Activated T-helper 17 cell treated with anti-CD3 and anti-CD28 coated beads, Interleukin-2, amount 50 U/mL, for 72 hours (primary cell): ENCODE measurements at regions not wholly inside any gene's neighbourhood (a gene's known extent, or its start where the extent isn't known, plus 50 kb on each side); places are given as distances from the start of the nearest gene placed in this dataset.

Experiments
- ATAC-seq: fragments of 150-1000 bp; cut with Tn5 transposase; replicated peaks from 2 replicates; pipeline ENCODE4 v1.10.0; 2021; ENCODE audit warnings: mild to moderate bottlenecking, moderate library complexity
- H3K27ac Mint-ChIP-seq: one replicate; pipeline ENCODE4 v1.8.0; 2022; ENCODE audit warnings: mixed read lengths
- H3K27me3 Mint-ChIP-seq: one replicate; pipeline ENCODE4 v1.8.0; 2022; ENCODE audit warnings: mixed read lengths
- H3K36me3 Mint-ChIP-seq: one replicate; pipeline ENCODE4 v1.8.0; 2022; ENCODE audit warnings: low read depth, mild to moderate bottlenecking, mixed read lengths
- H3K4me1 Mint-ChIP-seq: one replicate; pipeline ENCODE4 v1.8.0; 2022; ENCODE audit warnings: mixed read lengths
- H3K4me3 Mint-ChIP-seq: one replicate; pipeline ENCODE4 v1.8.0; 2022; ENCODE audit warnings: mild to moderate bottlenecking, mixed read lengths
- H3K9me3 Mint-ChIP-seq: one replicate; pipeline ENCODE4 v1.8.0; 2022; ENCODE audit warnings: mixed read lengths

DNA sequence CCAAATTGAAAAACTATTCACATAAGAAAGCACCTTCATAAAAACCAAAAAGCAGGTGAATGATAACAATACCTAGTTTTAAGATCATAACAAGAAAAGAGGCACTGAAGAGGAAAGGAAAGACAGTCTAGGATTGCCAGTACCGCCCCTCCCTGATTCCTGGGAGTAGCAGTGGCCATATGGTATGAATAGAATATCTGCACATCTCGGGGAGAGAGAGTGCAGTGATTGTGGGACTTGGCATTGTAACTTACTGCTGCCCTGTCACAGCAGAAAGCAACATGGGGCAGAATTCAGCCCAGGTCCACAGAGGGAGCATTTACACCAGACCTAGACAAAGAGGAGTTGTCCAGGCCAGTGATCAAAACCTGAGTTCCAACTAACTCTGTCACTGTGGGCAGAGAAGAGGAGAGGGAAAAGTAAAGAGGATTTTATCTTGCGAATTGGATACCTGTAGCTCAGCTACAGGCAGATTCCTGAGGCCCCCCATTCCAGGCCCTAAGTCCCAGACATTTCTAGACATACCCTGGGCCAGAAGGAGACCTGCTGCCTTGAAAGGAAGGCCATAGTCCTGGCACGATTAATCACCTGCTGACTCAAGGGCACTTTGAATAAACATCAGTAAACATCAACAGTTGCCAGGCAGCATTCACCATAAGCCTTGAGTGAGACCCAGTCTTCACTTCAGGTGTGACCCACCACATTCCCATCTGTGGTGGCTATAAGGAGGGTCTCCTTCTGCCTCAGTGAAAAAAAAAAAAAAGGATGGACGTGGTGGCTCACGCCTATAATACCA is 397.5 kb downstream of the TGFB2 start:
- H3K4me3 Mint-ChIP-seq = no peak overlapping the region
- H3K9me3 Mint-ChIP-seq = peaks cover 7% of the 10 kb centered on the region
- no peaks in the 10 kb centered on the region for H3K4me1 Mint-ChIP-seq
- ATAC-seq = no peak
- H3K36me3 Mint-ChIP-seq = no peaks in the 10 kb centered on the region
- no peak overlapping the region for H3K27ac Mint-ChIP-seq
- no peaks in the 10 kb centered on the region for H3K27me3 Mint-ChIP-seq

DNA sequence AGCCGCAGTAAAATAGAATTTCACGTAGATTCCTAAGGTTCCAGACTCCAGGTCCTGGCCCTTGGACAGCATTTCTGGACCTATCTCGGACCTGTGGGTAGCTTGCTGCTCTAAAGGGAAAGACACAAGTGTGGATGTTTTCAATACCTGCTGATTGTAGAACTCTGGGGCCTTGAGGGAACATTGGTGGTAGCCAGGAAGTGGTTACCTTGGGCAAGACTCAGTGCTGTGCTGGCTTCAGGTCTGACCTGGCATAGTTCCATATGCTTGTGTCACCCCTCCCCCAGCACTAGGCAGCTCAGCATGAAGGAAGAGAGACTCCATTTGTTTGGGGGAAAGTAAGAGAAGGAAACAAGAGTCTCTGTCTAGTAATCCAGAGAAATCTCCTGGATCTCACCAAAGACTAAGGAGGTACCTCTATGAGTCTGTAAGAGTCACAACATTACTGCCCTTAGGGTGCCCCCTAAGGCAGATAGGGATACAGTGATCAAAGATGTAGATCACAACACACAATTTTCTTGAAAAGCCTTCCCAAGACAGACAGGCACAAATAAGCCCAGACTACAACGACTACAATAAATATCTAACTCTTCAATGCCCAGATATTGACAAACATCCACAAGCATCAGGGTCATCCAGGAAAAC is 398.8 kb downstream of the TGFB2 start:
- Mint-ChIP-seq H3K4me3 (no peak overlapping the region), H3K27me3 (no peaks in the 10 kb centered on the region), H3K36me3 (no peaks in the 10 kb centered on the region), H3K4me1 (no peaks in the 10 kb centered on the region), H3K27ac (no peak overlapping the region), H3K9me3 (peaks cover 7% of the 10 kb centered on the region)
- no peak for ATAC-seq

DNA sequence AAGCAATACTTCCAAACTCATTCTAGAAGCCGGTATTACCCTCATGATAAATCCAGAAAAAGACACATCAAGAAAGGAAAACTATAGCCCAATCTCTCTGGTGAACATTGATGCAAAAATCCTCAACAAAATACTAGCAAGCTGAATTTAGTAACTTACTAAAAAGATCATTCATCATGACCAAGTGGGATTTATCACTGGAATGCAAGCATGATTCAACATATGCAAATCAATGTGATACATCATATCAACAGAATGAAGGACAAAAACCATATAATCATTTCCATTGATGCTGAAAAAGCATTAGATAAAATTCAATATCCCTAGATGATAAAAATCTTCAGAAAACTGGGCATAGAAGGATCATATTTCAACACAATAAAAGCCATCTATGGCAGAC is 402.9 kb downstream of the TGFB2 start:
- no peaks in the 10 kb centered on the region for H3K27me3 Mint-ChIP-seq
- no peaks in the 10 kb centered on the region for H3K4me1 Mint-ChIP-seq
- no peak overlapping the region for H3K4me3 Mint-ChIP-seq
- H3K27ac Mint-ChIP-seq = no peak overlapping the region
- no peaks in the 10 kb centered on the region for H3K36me3 Mint-ChIP-seq
- ATAC-seq = no peak
- H3K9me3 Mint-ChIP-seq = peaks cover 4% of the 10 kb centered on the region

DNA sequence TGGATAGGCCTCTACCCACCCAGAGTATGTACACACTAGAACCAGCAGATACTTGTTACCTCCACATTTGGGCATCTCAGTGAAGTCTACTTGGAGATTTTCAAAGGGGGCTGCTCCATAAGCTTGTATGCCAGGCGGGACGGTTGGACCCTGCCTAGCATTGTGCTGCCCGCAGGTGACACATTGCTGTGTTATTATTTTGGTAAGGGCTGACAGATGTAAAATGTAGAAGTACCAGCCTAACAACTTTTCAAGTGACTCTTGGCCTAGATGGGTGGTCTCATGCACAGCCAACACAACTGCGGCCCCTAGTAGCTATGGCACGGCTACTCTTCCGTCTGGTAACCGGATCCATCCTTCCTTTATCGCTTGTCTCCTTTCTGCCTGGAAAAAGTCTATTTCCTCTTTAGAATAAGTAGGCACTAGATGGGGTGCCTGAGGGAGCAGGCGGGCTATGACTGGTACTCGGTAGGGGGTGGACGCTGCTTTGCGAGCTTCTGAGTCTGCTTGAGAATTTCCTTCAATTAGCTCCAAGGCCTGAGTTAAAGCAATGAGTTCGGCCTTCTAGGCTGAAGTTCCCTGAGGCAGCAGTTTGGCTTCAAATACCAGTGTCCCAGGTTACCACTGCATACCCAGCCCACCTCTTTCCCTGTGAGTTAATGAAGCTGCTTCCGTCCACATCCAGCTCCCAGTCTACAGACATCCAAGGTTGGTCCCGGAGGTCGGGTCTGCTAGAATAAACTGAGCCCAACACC is 405.3 kb downstream of the TGFB2 start:
- H3K27ac Mint-ChIP-seq = no peak overlapping the region
- no peaks in the 10 kb centered on the region for H3K36me3 Mint-ChIP-seq
- H3K4me1 Mint-ChIP-seq = no peaks in the 10 kb centered on the region
- no peak for ATAC-seq
- peaks cover 4% of the 10 kb centered on the region for H3K9me3 Mint-ChIP-seq
- no peak overlapping the region for H3K4me3 Mint-ChIP-seq
- H3K27me3 Mint-ChIP-seq = no peaks in the 10 kb centered on the region

DNA sequence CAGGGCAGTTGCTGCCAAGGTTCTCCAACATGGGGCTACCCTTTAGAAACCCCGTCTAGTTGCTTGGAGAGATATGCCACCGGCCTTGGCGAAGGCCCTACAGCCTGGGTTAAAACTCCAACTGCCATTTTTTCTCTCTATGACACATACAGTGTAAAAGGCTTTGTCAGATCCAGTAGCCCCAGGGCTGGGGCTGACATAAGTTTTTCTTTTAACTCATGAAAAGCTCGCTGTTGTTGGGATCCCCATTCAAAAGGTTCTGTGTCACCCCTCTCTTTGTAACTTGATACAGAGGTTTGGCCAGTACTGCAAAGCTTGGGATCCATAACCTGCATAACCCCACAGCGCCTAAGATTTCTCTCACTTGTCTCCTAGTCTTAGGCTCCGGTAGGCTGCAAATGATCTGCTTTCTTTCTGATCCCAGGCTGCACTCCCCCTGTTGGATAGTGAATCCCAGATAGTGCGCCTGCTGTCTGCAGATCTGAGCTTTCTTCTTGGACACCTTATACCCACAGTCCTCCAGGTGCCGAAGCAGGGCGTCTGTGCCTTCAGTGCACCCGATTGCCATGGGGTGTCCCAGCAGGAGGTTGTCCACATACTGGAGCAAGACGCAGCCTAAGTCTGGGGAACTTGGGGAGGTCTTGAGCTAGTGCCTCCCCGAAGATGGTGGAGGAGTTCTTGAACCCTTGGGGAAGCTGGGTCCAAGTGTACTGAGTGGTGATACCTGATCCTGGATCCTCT is 406.2 kb downstream of the TGFB2 start:
- no peak for ATAC-seq
- H3K4me1 Mint-ChIP-seq = no peaks in the 10 kb centered on the region
- H3K36me3 Mint-ChIP-seq = no peaks in the 10 kb centered on the region
- peaks cover 4% of the 10 kb centered on the region for H3K9me3 Mint-ChIP-seq
- H3K27ac Mint-ChIP-seq = no peak overlapping the region
- no peaks in the 10 kb centered on the region for H3K27me3 Mint-ChIP-seq
- H3K4me3 Mint-ChIP-seq = no peak overlapping the region

DNA sequence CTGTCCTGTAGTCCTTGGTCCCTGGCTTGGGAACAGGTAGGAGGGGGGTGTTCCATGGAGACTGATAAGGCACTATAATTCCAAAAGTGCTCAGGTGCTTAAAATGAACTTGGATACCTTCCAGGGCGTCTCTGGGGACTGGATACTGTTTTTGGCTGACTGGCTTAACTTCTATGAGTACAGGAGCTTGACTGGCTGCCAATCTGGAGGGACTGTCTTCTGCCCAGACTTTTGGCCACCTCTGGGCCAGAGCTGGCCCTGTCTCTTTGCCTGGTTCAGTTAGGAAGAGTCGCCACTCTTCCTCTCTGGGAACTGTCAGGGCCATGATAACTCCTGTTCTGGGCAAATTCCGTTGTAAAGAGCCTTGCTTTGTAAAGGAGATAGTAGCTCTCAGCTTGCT is 407.0 kb downstream of the TGFB2 start:
- H3K36me3 Mint-ChIP-seq = no peaks in the 10 kb centered on the region
- peaks cover under 1% of the 10 kb centered on the region for H3K9me3 Mint-ChIP-seq
- no peaks in the 10 kb centered on the region for H3K4me1 Mint-ChIP-seq
- H3K4me3 Mint-ChIP-seq = no peak overlapping the region
- no peak overlapping the region for H3K27ac Mint-ChIP-seq
- no peak for ATAC-seq
- no peaks in the 10 kb centered on the region for H3K27me3 Mint-ChIP-seq

DNA sequence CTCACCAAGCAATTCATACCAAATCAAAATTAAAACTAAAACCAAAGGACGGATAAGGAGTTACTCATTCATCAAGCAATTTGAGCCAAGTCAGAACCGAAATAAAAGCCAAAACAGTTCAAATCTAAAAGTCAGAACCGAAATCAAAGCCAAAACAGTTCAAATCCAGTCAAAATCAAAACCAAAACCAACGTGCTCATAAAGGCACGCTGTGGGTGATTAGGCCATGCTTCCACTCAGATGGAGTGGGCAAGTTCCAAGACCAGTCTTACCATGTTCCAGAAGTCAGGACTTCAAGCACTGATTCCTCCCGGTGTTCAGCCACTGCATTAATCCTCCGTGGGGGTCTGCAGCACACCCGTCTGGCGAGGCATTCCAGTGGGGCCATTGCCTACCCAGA is 409.3 kb downstream of the TGFB2 start:
- H3K9me3 Mint-ChIP-seq = no peaks in the 10 kb centered on the region

DNA sequence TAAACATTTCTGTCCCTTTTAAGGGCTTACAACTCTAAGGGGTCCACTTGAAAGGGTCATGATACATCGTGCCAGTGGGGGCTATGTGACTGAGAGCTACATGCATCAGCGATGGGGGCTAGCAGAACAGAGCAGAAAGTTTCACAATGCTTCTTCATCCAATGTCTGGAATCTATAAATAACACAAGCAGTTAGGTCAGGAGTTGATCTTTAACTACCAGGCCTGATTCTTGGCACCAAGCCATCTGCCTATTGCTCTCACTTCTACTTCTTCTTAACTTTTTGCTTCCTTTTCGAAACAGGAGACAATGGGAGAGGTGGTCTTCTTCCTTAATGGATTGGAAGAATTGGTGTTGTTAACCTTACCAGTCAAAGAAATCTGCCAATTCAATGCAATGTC is 410.0 kb downstream of the TGFB2 start:
- H3K9me3 Mint-ChIP-seq = no peaks in the 10 kb centered on the region
- H3K27me3 Mint-ChIP-seq = no peaks in the 10 kb centered on the region
- ATAC-seq = no peak
- no peaks in the 10 kb centered on the region for H3K4me1 Mint-ChIP-seq
- no peak overlapping the region for H3K4me3 Mint-ChIP-seq
- no peak overlapping the region for H3K27ac Mint-ChIP-seq
- H3K36me3 Mint-ChIP-seq = no peaks in the 10 kb centered on the region

More for the DNA sequence above, 409.3 kb downstream of the TGFB2 start:
- H3K4me1 Mint-ChIP-seq = no peaks in the 10 kb centered on the region
- H3K27me3 Mint-ChIP-seq = no peaks in the 10 kb centered on the region
- no peak overlapping the region for H3K4me3 Mint-ChIP-seq
- ATAC-seq = no peak
- no peaks in the 10 kb centered on the region for H3K36me3 Mint-ChIP-seq
- H3K27ac Mint-ChIP-seq = no peak overlapping the region

DNA sequence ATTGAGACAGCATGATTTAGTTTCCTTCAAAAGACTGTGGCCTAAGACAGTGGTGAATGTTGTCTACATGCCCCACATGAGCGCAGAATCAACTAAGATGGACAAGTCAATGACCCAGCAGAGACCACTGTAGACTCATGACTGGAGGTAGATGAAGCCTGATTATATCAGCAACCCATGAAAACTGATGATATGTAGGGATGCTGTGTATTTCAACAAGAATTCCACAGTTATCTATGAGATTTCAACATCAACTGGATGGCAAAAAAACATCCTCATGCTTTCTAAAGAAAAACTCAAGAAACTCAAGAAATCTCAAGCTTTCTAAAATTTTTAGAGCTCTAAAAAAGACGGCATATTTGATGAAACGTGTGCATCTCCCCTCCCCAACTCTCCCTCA is 413.9 kb upstream of the LYPLAL1 start:
- Mint-ChIP-seq H3K27ac (no peak overlapping the region), H3K27me3 (no peaks in the 10 kb centered on the region), H3K9me3 (no peaks in the 10 kb centered on the region), H3K36me3 (no peaks in the 10 kb centered on the region), H3K4me3 (no peak overlapping the region), H3K4me1 (no peaks in the 10 kb centered on the region)
- no peak for ATAC-seq

DNA sequence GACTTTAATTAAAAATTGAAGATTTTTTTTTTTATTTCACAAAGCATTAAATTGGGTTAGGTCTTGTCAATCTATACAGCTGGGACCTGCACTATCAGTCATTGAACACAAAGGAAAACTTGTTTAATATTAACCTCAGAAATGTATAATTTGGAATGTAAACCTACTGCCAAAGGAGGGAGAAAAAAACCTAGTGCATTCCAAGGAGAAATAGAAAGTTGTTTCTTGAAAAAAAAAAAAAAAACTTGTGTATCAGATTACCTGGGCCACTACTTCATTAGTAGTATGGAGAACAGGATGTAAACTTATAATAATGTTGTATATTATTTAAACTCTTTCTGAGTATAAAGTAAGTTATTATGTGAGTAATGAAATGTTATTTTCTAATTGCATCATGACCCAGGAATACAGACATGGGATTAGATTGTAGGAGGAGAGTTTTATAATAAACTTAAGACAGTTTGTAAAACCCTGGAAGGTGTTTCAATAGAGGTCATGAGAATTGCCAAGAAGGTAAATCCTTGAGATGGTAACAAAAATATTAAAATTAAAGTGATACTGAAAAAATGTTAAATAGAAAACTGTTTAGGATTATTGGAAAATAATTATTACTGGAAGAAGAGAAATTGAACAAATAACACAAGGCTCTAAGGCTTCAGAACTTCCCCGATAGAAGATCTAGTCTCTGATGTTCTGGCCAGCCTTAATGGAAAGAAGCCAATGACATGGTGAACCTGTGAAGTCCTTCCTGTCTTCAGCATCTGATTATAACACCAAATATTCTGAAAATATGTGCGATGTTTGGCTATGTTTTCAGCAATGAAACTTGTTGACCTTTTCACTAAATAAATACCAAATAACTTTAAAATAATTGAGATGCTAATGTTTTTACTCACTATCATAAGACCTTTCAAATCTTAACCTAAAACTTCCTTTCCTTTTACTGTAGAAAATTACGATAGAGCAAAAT is 412.8 kb upstream of the LYPLAL1 start:
- ATAC-seq = no peak
- H3K9me3 Mint-ChIP-seq = no peaks in the 10 kb centered on the region
- H3K27ac Mint-ChIP-seq = no peak overlapping the region
- H3K36me3 Mint-ChIP-seq = no peaks in the 10 kb centered on the region
- no peaks in the 10 kb centered on the region for H3K4me1 Mint-ChIP-seq
- no peaks in the 10 kb centered on the region for H3K27me3 Mint-ChIP-seq
- no peak overlapping the region for H3K4me3 Mint-ChIP-seq

DNA sequence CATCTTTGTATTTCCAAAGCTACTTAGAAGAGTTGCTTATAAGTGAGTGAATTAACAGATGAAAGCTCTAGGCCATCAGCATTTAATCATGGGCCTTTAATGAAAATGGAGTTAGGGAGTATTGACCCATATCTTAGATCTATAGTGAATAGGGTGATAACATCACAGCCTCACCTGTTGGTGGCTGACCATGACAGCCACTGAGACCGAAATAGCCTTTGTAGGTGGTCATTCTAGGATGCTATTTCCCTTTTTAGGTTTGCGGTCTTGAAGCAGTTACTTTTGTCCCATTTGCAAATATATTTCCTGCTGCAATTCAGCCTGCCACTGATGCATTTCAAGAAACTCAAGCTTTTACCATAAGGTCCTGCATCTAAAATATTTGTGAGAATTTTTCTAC is 410.1 kb upstream of the LYPLAL1 start:
- H3K27ac Mint-ChIP-seq = no peak overlapping the region
- no peaks in the 10 kb centered on the region for H3K4me1 Mint-ChIP-seq
- no peaks in the 10 kb centered on the region for H3K27me3 Mint-ChIP-seq
- no peaks in the 10 kb centered on the region for H3K9me3 Mint-ChIP-seq
- no peak overlapping the region for H3K4me3 Mint-ChIP-seq
- ATAC-seq = no peak
- H3K36me3 Mint-ChIP-seq = no peaks in the 10 kb centered on the region

DNA sequence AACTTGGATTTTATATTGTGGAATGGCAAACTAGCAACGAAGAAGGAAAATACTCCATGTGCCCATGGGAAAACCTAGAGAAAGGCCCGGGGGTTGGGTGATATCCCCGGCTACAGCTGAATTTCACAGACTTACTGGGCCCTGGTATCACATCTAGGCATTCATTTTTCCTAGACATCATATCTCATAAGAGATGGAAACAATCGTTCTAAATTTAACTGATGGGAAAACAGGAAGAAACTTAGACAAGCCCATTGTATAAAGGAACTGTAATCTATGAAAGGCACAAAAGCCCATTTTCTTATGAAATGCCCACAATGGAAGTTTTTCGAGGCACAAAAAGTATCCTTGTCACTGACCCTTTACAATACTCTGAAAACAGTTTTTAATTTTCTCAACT is 407.9 kb upstream of the LYPLAL1 start:
- Mint-ChIP-seq H3K36me3 (no peaks in the 10 kb centered on the region), H3K27ac (no peak overlapping the region), H3K4me3 (no peak overlapping the region), H3K27me3 (no peaks in the 10 kb centered on the region), H3K9me3 (no peaks in the 10 kb centered on the region), H3K4me1 (no peaks in the 10 kb centered on the region)
- ATAC-seq = no peak

DNA sequence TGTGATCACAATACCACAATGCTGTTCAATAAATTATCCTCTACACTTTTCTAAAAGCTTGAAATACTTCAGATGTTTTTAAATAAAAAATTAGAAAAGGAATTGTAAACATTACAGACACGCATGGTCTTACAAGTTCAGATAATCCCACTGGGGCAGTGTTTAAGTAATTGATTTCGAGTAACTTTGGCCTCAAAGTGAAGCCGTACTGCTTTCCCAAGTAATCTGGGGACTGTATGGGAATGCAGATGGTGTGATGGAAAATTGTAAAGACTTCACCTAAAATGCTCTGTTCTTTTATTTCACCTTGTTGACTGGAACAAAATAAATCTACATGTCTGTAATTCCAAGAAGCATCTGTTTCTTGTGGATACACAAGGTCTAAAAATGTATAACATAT is 401.7 kb upstream of the LYPLAL1 start:
- Mint-ChIP-seq H3K27ac (no peak overlapping the region), H3K4me3 (no peak overlapping the region), H3K27me3 (no peaks in the 10 kb centered on the region), H3K36me3 (no peaks in the 10 kb centered on the region), H3K4me1 (no peaks in the 10 kb centered on the region), H3K9me3 (no peaks in the 10 kb centered on the region)
- no peak for ATAC-seq

DNA sequence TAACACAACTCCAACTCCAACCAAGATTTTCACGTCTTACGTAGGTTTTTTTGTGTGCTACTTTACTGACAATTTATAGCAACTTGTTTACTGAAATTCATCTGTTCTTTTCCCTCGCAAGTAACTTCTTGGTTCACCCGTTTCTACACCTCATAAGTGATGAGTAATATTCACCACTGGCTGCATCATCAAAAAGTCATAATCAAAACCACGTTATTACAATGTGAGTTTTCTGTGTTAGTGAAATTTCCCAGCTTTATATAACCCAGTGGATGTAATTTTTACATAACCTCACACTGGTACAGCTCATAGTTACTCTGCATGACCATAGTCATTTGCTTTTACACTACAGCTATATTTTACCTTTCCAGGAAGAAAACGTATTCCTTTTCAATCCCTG is 401.1 kb upstream of the LYPLAL1 start:
- no peaks in the 10 kb centered on the region for H3K9me3 Mint-ChIP-seq
- H3K36me3 Mint-ChIP-seq = no peaks in the 10 kb centered on the region
- no peaks in the 10 kb centered on the region for H3K4me1 Mint-ChIP-seq
- no peak for ATAC-seq
- H3K4me3 Mint-ChIP-seq = no peak overlapping the region
- H3K27ac Mint-ChIP-seq = no peak overlapping the region
- no peaks in the 10 kb centered on the region for H3K27me3 Mint-ChIP-seq
